GM12891 (cell line): ENCODE measurements at regions not wholly inside any gene's neighbourhood (a gene's known extent, or its start where the extent isn't known, plus 50 kb on each side); places are given as distances from the start of the nearest gene placed in this dataset.
"Not testable (repeated sequence)": the region's sequence is repeated elsewhere in the genome, so short reads cannot be mapped to it uniquely, and the experiment has no call there.

ENCODE experiments used
- POLR2A ChIP-seq: IDR thresholded peaks from 2 replicates; pipeline ENCODE4 v1.6.1; 2011; ENCODE audit warnings: low read depth, low read length, control low read depth
- POLR2AphosphoS5 ChIP-seq: IDR thresholded peaks from 2 replicates; pipeline ENCODE4 v1.6.1; 2011; ENCODE audit warnings: low read depth, low read length, control low read depth
- TAF1 ChIP-seq: IDR thresholded peaks from 2 replicates; pipeline ENCODE4 v1.6.1; 2011; ENCODE audit warnings: low read depth, low read length, control low read depth

DNA sequence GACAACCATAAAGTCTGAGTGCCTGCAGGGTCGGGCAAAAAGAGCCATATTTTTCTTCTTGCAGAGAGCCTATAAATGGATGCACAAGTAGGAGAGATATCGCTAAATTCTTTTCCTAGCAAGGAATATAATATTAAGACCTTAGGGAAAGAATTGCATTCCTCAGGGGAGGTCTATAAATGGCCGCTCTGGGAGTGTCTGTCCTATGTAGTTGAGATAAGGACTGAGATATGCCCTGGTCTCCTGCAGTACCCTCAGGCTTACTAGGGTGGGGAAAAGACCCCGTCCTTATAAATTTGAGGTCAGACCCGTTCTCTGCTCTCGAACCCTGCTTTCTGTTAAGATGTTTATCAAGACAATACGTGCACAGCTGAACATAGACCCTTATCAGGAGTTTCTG is 250.9 kb downstream of the ANKRD50 start:
- not testable (repeated sequence) for TF ChIP-seq POLR2A, TAF1, POLR2AphosphoS5
